SU-DHL-6 (cell line): ENCODE measurements at regions not wholly inside any gene's neighbourhood (a gene's known extent, or its start where the extent isn't known, plus 50 kb on each side); places are given as distances from the start of the nearest gene placed in this dataset.
"Not testable (repeated sequence)": the region's sequence is repeated elsewhere in the genome, so short reads cannot be mapped to it uniquely, and the experiment has no call there.

Experiments used
- H2AFZ ChIP-seq: fragments of 200-600 bp; sonication (generic); 2 replicates; pipeline ENCODE4 v1.6.1; 2014; ENCODE audit warnings: low read depth, mild to moderate bottlenecking, moderate library complexity, mixed read lengths, antibody characterized with exemption, low read length; ENCODE audit not compliant: severe bottlenecking
- H3F3A ChIP-seq: fragments of 200-600 bp; shearing (Covaris generic); 2 replicates; pipeline ENCODE4 v1.6.0; 2016; ENCODE audit warnings: antibody characterized with exemption, mild to moderate bottlenecking; ENCODE audit not compliant: insufficient read depth
- H3K27ac ChIP-seq: fragments of 200-600 bp; sonication (generic); 2 replicates; pipeline ENCODE4 v1.5.1; 2016; ENCODE audit warnings: low read depth, mild to moderate bottlenecking, low read length, moderate library complexity, mixed read lengths
- H3K27me3 ChIP-seq: fragments of 200-600 bp; sonication (generic), shearing (Covaris generic); 2 replicates; pipeline ENCODE4 v1.6.0; 2014; ENCODE audit warnings: mild to moderate bottlenecking, low read length
- H3K36me3 ChIP-seq: fragments of 200-600 bp; sonication (generic); 2 replicates; pipeline ENCODE4 v1.6.1; 2014; ENCODE audit warnings: mild to moderate bottlenecking, low read length, mixed read lengths
- H3K4me2 ChIP-seq: fragments of 300-600, 200-600 bp; shearing (Covaris generic), sonication (generic); 2 replicates; pipeline ENCODE4 v1.6.0; 2014; ENCODE audit warnings: low read length, low read depth, mild to moderate bottlenecking; ENCODE audit not compliant: poor library complexity, severe bottlenecking
- H3K4me3 ChIP-seq: fragments of 200-600 bp; sonication (generic); 2 replicates; pipeline ENCODE4 v1.5.1; 2014; ENCODE audit warnings: antibody characterized with exemption, low read length, mild to moderate bottlenecking, mixed read lengths; ENCODE audit not compliant: insufficient read depth, poor library complexity, severe bottlenecking
- H3K79me2 ChIP-seq: fragments of 200-600 bp; sonication (generic); 2 replicates; pipeline ENCODE4 v1.6.1; 2014; ENCODE audit warnings: mild to moderate bottlenecking, low read length, moderate library complexity; ENCODE audit not compliant: insufficient read depth
- H3K9ac ChIP-seq: fragments of 200-600 bp; sonication (generic); 2 replicates; pipeline ENCODE4 v1.7.0; 2014; ENCODE audit warnings: mild to moderate bottlenecking, low read length
- H3K9me2 ChIP-seq: fragments of 200-600 bp; sonication (generic); replicated peaks from 2 replicates; pipeline ENCODE4 v1.6.1; 2014; ENCODE audit warnings: low read length; ENCODE audit not compliant: insufficient read depth
- H3K9me3 ChIP-seq: fragments of 200-600 bp; sonication (generic); 2 replicates; pipeline ENCODE4 v1.6.1; 2014; ENCODE audit warnings: low read length, mixed read lengths; ENCODE audit not compliant: insufficient read depth
- H4K20me1 ChIP-seq: fragments of 200-600 bp; sonication (generic); 2 replicates; pipeline ENCODE4 v1.6.1; 2014; ENCODE audit warnings: low read depth, mild to moderate bottlenecking, antibody characterized with exemption, low read length, moderate library complexity, mixed read lengths
- CTCF ChIP-seq: fragments of 200-600 bp; sonication (generic); IDR thresholded peaks from one replicate; pipeline ENCODE4 v1.5.1; 2017; ENCODE audit warnings: antibody characterized with exemption, mild to moderate bottlenecking, low read length, moderate library complexity; ENCODE audit not compliant: insufficient read depth, poor library complexity, severe bottlenecking
- EZH2phosphoT487 ChIP-seq: fragments of 200-600 bp; sonication (generic), shearing (Covaris generic); conservative IDR thresholded peaks from 2 replicates; pipeline ENCODE4 v1.6.1; 2018; ENCODE audit warnings: mild to moderate bottlenecking, antibody characterized with exemption, low read length, moderate library complexity, mixed read lengths

GRCh38 chr4:186404562-186405134 lies 138.7 kb downstream of the F11 start:
- Histone ChIP-seq H3K27me3 (no peaks in the 10 kb centered on the region; the same call in 1 of the 2 replicates), H3K4me3 (no peak overlapping the region), H3K4me2 (no peak overlapping the region), H3K9me3 (no peaks in the 10 kb centered on the region), H3K9ac (no peak overlapping the region), H3K27ac (no peak overlapping the region), H2AFZ (no peak overlapping the region), H3K79me2 (no peaks in the 10 kb centered on the region), H3K36me3 (no peaks in the 10 kb centered on the region), H4K20me1 (no peaks in the 10 kb centered on the region), H3F3A (no peaks in the 10 kb centered on the region), H3K9me2 (no peaks in the 10 kb centered on the region)
- TF ChIP-seq EZH2phosphoT487 (no peak), CTCF (no peak)

- Histone ChIP-seq H3K27me3 (no peaks in the 10 kb centered on the region), H3K79me2 (no peaks in the 10 kb centered on the region), H3K4me3 (no peak overlapping the region), H3K9me2 (no peaks in the 10 kb centered on the region), H3K9ac (no peak overlapping the region), H2AFZ (no peak overlapping the region), H3K27ac (no peak overlapping the region), H3F3A (no peaks in the 10 kb centered on the region), H3K4me2 (no peak overlapping the region), H3K9me3 (no peaks in the 10 kb centered on the region), H4K20me1 (no peaks in the 10 kb centered on the region), H3K36me3 (no peaks in the 10 kb centered on the region)
- TF ChIP-seq CTCF (no peak), EZH2phosphoT487 (no peak)
Observed at GRCh38 chr4:186400676-186401075, 134.7 kb downstream of the F11 start.

- H2AFZ ChIP-seq, result no peak overlapping the region
- H3K9me2 ChIP-seq, result no peaks in the 10 kb centered on the region
- no peaks in the 10 kb centered on the region for H3K9me3 ChIP-seq
- TF ChIP-seq CTCF (no peak), EZH2phosphoT487 (no peak)
- H3K27ac ChIP-seq, result no peak overlapping the region
- H3K79me2 ChIP-seq, result no peaks in the 10 kb centered on the region
- no peak overlapping the region for H3K4me2 ChIP-seq
- no peaks in the 10 kb centered on the region for H3K36me3 ChIP-seq
- no peak overlapping the region for H3K4me3 ChIP-seq
- no peaks in the 10 kb centered on the region for H4K20me1 ChIP-seq
- H3F3A ChIP-seq, result no peaks in the 10 kb centered on the region
- no peaks in the 10 kb centered on the region for H3K27me3 ChIP-seq
- no peak overlapping the region for H3K9ac ChIP-seq
Observed at GRCh38 chr4:186392017-186392416, 126.0 kb downstream of the F11 start.

- H3K4me2 ChIP-seq, H3K9ac ChIP-seq, H2AFZ ChIP-seq, H3K27ac ChIP-seq, H3K27me3 ChIP-seq, H3K36me3 ChIP-seq, H3K9me2 ChIP-seq, H4K20me1 ChIP-seq, H3F3A ChIP-seq, H3K9me3 ChIP-seq, H3K4me3 ChIP-seq, H3K79me2 ChIP-seq: not testable (repeated sequence)
Observed at GRCh38 chr4:186384328-186384727, 118.3 kb downstream of the F11 start.
